KMS-11 (cell line): ENCODE measurements at regions not wholly inside any gene's neighbourhood (a gene's known extent, or its start where the extent isn't known, plus 50 kb on each side); places are given as distances from the start of the nearest gene placed in this dataset.

Experiments used
- H2AFZ ChIP-seq: fragments of 200-600 bp; sonication (generic); 2 replicates; pipeline ENCODE4 v1.6.1; 2016; ENCODE audit warnings: antibody characterized with exemption, mixed run types, low read depth
- H3K27ac ChIP-seq: fragments of 200-600 bp; sonication (generic); 2 replicates; pipeline ENCODE4 v1.6.1; 2016; ENCODE audit warnings: mild to moderate bottlenecking, mixed run types
- H3K27me3 ChIP-seq: fragments of 200-600 bp; sonication (generic); 2 replicates; pipeline ENCODE4 v1.6.1; 2017; ENCODE audit warnings: mild to moderate bottlenecking, low read depth, mixed run types, moderate library complexity; ENCODE audit not compliant: insufficient read depth
- H3K36me3 ChIP-seq: fragments of 200-600 bp; sonication (generic); 2 replicates; pipeline ENCODE4 v1.6.1; 2017; ENCODE audit warnings: mild to moderate bottlenecking, mixed run types; ENCODE audit not compliant: insufficient read depth
- H3K4me1 ChIP-seq: fragments of 200-600 bp; sonication (generic); 2 replicates; pipeline ENCODE4 v1.6.1; 2016; ENCODE audit warnings: mild to moderate bottlenecking, low read depth, mixed run types; ENCODE audit not compliant: poor library complexity, severe bottlenecking
- H3K4me2 ChIP-seq: fragments of 200-600 bp; sonication (generic); 2 replicates; pipeline ENCODE4 v1.7.0; 2016; ENCODE audit warnings: mild to moderate bottlenecking, mixed run types
- H3K4me3 ChIP-seq: fragments of 200-600 bp; sonication (generic); IDR thresholded peaks from 2 replicates; pipeline ENCODE4 v1.6.1; 2017; ENCODE audit warnings: low read depth, low read length, mixed read lengths; ENCODE audit not compliant: insufficient read depth
- H3K79me2 ChIP-seq: fragments of 200-600 bp; sonication (generic); 2 replicates; pipeline ENCODE4 v1.6.1; 2016; ENCODE audit warnings: low read depth, mixed run types; ENCODE audit not compliant: insufficient read depth
- H3K9ac ChIP-seq: fragments of 200-600 bp; sonication (generic); 2 replicates; pipeline ENCODE4 v1.6.1; 2016; ENCODE audit warnings: mild to moderate bottlenecking, mixed run types
- H4K20me1 ChIP-seq: fragments of 200-600 bp; sonication (generic); 2 replicates; pipeline ENCODE4 v1.6.1; 2016; ENCODE audit warnings: mild to moderate bottlenecking, mixed run types; ENCODE audit not compliant: insufficient read depth
- CTCF ChIP-seq: fragments of 200-600 bp; sonication (generic); conservative IDR thresholded peaks from 2 replicates; pipeline ENCODE4 v1.6.1; 2017; ENCODE audit warnings: low read depth, mild to moderate bottlenecking, antibody characterized with exemption, low read length, moderate library complexity, mixed read lengths

GRCh38 chr5:7225826-7226225, 170.1 kb upstream of the ADCY2 start:
- H3K36me3 ChIP-seq = no peaks in the 10 kb centered on the region
- H4K20me1 ChIP-seq = no peaks in the 10 kb centered on the region
- no peak overlapping the region for H3K4me2 ChIP-seq
- no peak for TF ChIP-seq CTCF
- H3K9ac ChIP-seq = no peak overlapping the region
- no peaks in the 10 kb centered on the region for H3K4me1 ChIP-seq
- H3K27ac ChIP-seq = no peak overlapping the region
- no peak overlapping the region for H3K4me3 ChIP-seq
- H3K27me3 ChIP-seq = no peaks in the 10 kb centered on the region
- no peaks in the 10 kb centered on the region for H3K79me2 ChIP-seq
- no peak overlapping the region for H2AFZ ChIP-seq

GRCh38 chr5:7242118-7242710, 153.7 kb upstream of the ADCY2 start:
- Histone ChIP-seq H2AFZ (no peak overlapping the region), H3K79me2 (no peaks in the 10 kb centered on the region), H3K27ac (no peak overlapping the region), H4K20me1 (no peaks in the 10 kb centered on the region), H3K9ac (no peak overlapping the region), H3K4me2 (no peak overlapping the region), H3K36me3 (no peaks in the 10 kb centered on the region), H3K4me3 (no peak overlapping the region), H3K27me3 (no peaks in the 10 kb centered on the region), H3K4me1 (no peaks in the 10 kb centered on the region)
- no peak for TF ChIP-seq CTCF

GRCh38 chr5:7244208-7244607, 151.7 kb upstream of the ADCY2 start:
- Histone ChIP-seq H3K4me1 (no peaks in the 10 kb centered on the region), H3K4me3 (no peak overlapping the region), H3K4me2 (no peak overlapping the region), H4K20me1 (no peaks in the 10 kb centered on the region), H3K27me3 (no peaks in the 10 kb centered on the region), H3K27ac (no peak overlapping the region), H2AFZ (no peak overlapping the region), H3K36me3 (no peaks in the 10 kb centered on the region), H3K9ac (no peak overlapping the region), H3K79me2 (no peaks in the 10 kb centered on the region)
- TF ChIP-seq CTCF = no peak

- H3K4me2 ChIP-seq = no peak overlapping the region
- H2AFZ ChIP-seq = no peak overlapping the region
- H3K27me3 ChIP-seq = no peaks in the 10 kb centered on the region
- no peaks in the 10 kb centered on the region for H3K4me1 ChIP-seq
- H3K9ac ChIP-seq = no peak overlapping the region
- TF ChIP-seq CTCF = no peak
- no peaks in the 10 kb centered on the region for H4K20me1 ChIP-seq
- H3K4me3 ChIP-seq = no peak overlapping the region
- H3K79me2 ChIP-seq = no peaks in the 10 kb centered on the region
- H3K36me3 ChIP-seq = no peaks in the 10 kb centered on the region
- H3K27ac ChIP-seq = no peak overlapping the region
These were observed 150.8 kb upstream of the ADCY2 start for GRCh38 chr5:7245121-7245651.
